HFF-Myc (cell line): ENCODE measurements at regions not wholly inside any gene's neighbourhood (a gene's known extent, or its start where the extent isn't known, plus 50 kb on each side); places are given as distances from the start of the nearest gene placed in this dataset.

ENCODE experiments used
- DNase-seq: peaks from one replicate; pipeline ENCODE4 v3.0.0-alpha.2; 2011; ENCODE audit warnings: low read depth; ENCODE audit errors: extremely low read depth
- H3K4me3 ChIP-seq: replicated peaks from 2 replicates; pipeline ENCODE4 v1.5.1; 2011; ENCODE audit warnings: low read depth, mild to moderate bottlenecking, control low read depth, low read length
- TF ChIP-seq, protein P1 (sequence below): IDR thresholded peaks from 2 replicates; pipeline ENCODE4 v1.5.1; 2012; ENCODE audit warnings: mild to moderate bottlenecking, low read depth, low read length, control low read depth; ENCODE audit errors: missing control alignments

DNA sequence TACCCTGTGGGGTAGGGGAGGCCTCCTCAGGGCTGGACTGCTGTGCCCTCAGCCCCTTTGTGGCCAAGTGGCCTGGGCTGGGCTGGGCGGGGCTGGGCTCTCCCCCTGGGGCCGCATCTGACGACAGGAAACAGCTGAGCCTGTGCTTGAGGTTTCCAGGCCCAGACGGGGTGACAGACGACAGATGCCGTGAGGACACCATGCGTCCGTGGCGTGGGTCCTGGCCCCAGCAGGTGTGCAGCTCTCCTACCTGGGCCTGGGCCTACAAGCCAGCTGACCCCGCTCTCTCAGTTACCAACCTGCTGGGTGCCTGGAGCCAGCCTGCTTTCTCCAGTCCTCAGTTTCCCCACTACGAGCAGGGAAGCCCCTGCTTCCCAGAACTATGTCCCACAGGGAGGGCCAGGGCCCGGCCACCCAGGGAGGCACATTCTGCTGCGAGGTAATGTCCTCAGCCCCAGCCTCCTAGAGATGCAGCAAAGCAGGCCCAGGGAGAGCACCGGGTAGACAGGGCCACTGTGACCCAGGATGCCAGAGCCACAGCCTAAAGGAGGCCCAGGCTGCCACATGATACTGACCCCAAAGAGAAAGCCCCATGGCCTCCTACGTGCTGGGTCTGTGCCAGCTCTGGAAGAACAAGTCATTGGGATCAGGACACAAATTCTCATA lies 181.3 kb downstream of the IGLL1 start:
- no peak overlapping the region for H3K4me3 ChIP-seq
- DNase-seq, result no peak
- TF ChIP-seq, protein P1, sequence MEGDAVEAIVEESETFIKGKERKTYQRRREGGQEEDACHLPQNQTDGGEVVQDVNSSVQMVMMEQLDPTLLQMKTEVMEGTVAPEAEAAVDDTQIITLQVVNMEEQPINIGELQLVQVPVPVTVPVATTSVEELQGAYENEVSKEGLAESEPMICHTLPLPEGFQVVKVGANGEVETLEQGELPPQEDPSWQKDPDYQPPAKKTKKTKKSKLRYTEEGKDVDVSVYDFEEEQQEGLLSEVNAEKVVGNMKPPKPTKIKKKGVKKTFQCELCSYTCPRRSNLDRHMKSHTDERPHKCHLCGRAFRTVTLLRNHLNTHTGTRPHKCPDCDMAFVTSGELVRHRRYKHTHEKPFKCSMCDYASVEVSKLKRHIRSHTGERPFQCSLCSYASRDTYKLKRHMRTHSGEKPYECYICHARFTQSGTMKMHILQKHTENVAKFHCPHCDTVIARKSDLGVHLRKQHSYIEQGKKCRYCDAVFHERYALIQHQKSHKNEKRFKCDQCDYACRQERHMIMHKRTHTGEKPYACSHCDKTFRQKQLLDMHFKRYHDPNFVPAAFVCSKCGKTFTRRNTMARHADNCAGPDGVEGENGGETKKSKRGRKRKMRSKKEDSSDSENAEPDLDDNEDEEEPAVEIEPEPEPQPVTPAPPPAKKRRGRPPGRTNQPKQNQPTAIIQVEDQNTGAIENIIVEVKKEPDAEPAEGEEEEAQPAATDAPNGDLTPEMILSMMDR, result no peak

DNA sequence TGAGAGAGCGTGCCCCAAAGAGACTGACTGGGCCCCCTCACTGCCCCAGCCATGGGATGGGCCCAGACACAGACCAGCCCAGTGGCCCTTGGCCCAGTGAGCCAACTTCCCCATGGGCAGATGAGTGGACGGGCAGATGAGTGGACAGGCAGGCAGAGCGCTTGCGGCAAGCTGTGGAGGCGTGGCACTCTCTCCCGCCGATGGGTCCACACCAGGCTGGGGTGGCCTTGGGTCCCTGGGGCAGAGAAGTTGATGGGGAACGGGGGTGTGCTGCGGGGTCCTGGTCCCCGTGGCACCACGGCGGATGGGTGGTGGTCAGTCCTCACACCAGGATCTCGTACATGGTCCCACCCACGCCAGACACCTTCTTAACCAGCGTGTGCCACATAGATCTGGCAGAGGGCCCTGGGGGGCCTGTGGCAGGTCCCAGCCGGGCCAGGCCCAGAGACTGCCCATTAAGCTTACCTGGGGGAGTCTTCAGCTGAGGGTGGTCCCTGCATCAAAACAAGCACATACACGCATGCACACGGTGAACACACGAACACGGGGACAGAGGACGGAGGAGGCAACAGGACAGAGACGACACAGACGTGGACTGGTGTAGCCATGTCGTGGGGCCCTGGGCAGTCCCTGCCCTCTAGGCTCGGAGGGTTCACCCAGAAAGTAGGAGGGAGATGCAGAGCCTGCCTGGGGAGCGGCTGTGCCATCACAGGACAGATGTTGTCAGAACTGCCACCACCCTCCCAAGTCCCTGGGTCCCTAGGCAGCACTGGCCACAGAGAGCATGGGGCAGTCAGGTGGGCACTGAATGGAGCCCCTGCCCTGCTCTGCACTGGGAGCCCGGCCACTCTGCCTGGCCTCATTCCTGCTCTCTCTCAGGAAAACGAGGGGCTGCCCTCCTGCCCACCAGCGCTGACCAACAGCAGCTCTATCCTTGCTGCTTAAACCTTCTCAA lies 182.2 kb downstream of the IGLL1 start:
- no peak for DNase-seq
- TF ChIP-seq, protein P1, result no peak

DNA sequence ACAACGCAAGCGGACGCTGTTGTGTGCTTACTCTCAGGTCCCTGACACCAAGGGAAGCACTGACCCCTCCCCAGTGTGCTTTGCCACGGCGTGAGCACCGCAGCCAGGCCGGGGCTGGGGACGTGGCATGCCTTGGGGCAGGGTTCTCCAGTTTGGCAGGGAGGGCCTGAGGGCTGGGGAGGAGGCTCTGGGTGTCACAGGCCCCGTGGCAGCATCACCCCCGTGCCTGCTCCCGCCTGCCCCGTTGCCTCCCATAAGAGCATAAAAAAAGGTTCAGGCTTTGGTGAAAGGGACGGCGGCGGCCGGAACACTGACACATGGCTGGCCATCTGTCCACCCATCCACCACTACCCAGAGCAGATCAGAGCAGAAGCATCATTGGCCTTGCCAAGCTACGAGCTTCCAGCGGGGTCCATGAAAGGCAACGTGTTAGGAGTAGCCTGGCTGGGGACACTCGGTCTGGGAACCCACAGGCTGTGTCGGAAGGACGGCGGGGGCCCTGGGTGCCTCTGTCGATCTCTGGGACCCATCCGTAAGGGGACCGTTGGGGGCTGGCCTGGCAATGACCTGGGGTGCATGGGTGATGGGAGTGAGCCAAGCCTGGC lies 183.0 kb downstream of the IGLL1 start:
- TF ChIP-seq, protein P1, result no peak
- H3K4me3 ChIP-seq, result no peak overlapping the region
- no peak for DNase-seq

More for the DNA sequence above, 182.2 kb downstream of the IGLL1 start:
- H3K4me3 ChIP-seq, result no peak overlapping the region

DNA sequence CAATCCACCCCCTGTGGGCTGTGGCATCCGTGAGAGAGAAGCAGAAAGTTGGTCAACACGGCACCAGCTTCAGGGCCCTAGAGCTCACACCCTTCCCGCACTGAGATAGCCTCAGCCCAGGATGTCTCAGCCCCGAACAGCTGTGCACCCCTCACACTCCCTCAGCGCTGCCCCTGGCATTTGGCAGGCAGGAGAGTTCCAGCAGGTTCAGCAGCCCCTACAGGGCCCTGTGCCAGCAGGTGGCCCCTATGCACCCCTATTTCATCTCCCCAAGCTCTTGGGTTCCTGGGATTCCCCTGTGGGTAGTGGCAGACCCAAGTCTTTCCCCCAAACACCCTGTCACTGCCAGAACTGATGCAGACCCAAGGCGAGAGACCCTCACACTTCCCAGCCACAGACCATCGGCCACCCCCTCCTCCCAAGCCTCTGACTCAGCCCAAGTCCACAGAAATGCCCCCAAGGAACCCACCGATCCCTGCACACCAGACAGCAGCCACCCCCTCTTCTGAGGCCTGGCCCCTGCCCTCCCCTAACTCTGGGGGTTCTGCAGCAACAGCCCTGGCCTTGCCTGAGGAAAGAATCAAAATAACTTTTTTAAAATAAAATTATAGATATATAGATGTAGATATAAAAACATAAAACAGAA lies 183.6 kb downstream of the IGLL1 start:
- TF ChIP-seq, protein P1, result no peak
- no peak overlapping the region for H3K4me3 ChIP-seq
- DNase-seq, result no peak

DNA sequence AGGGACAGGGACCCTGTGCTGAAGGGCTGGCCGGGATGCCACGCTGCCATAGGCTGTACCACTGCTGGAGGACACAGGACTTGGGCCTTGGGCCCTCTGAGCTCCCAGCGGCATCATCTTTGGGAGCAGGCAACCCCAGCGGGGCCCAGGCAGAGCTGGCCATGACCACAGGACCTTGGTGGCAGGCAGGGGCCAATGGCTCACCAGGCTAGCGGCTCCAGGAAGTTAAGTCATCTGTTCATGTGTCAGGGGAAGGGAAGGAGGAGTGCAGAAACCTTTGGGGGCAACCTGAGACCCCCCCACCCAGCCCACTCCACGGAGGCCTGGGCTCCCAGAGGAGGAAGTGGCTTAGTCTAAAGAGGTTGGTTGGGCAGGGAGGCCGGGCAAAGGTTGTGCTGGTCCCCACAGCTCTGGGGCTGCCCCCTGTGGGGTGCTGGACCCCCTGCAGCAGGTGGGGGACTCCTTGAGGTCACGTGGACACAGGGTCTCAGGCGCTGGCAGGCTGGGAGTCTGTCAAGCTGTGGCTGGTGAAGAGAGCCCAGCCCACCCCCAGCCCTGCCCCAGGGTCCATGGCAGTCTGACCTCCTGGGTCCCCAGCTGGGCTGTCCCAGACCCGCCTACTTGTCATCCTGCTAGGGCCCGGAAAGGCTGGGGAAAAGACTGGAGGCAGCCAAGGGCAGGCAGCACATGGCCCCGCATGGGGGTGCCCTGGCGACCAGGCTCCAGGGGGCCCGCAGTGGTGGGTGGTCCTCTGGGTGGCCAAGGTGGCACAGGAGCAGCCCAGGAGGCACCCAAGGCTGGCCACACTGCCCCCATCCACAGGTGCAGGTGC lies 184.3 kb downstream of the IGLL1 start:
- no peak for DNase-seq
- TF ChIP-seq, protein P1, result no peak
- H3K4me3 ChIP-seq, result no peak overlapping the region
